ENCODE measurements at regions not wholly inside any gene's neighbourhood (a gene's known extent, or its start where the extent isn't known, plus 50 kb on each side); places are given as distances from the start of the nearest gene placed in this dataset.

- Mint-ChIP-seq H3K4me1 (ENCODE audit: low read depth, unreplicated experiment) (no peaks in the 10 kb centered on the region), H3K27me3 (ENCODE audit: insufficient read depth, unreplicated experiment) (peaks cover 3% of the 10 kb centered on the region), H3K36me3 (ENCODE audit: insufficient read depth, unreplicated experiment) (no peaks in the 10 kb centered on the region), H3K4me3 (ENCODE audit: unreplicated experiment) (no peak overlapping the region), H3K9me3 (ENCODE audit: unreplicated experiment) (peaks cover 9% of the 10 kb centered on the region), H3K27ac (ENCODE audit: unreplicated experiment) (no peak overlapping the region)
- no TSS peak for BruUV-seq (replicated peaks)
- Histone ChIP-seq H3K4me1 (no peaks in the 10 kb centered on the region), H3K9me3 (0 out of 2 replicates have a peak, but pooled peaks cover 3% of the 10 kb centered on the region), H3K4me3 (ENCODE audit: low read depth, low read length) (no peak overlapping the region), H3K27me3 (replicated peaks; ENCODE audit: control insufficient read depth, insufficient read depth, low read length) (no peaks in the 10 kb centered on the region), H3K36me3 (ENCODE audit: control insufficient read depth, insufficient read depth, low read length) (no peaks in the 10 kb centered on the region)
- ChIA-PET CTCF (no interaction called here), POLR2A (no interaction called here)
- DNase-seq = peak; percentile 49 to 50
- intact Hi-C loops (cut with micrococcal nuclease; ENCODE audit: unreplicated experiment) = loop anchor here (2.0 to 10.0 kb wide), 2 partner anchors 121 to 327 kb away; partner anchors contain the start of gene PDS5B
- TF ChIP-seq CTCF (IDR thresholded peaks at IDR 0.05; ENCODE audit: insufficient read depth in 1 of 2, low read depth in 1 of 2, low read length in 1 of 2, severe bottlenecking in 1 of 2, unreplicated experiment in 1 of 2) = peak; percentile 45 to 64
Observed at GRCh38 chr13:32911506-32911905, 104.7 kb upstream of the KL start.

GRCh38 chr13:32914686-32915085, 101.5 kb upstream of the KL start:
- Mint-ChIP-seq H3K4me1 (ENCODE audit: low read depth, unreplicated experiment) (no peaks in the 10 kb centered on the region), H3K27ac (ENCODE audit: unreplicated experiment) (no peak overlapping the region), H3K9me3 (ENCODE audit: unreplicated experiment) (peaks cover 20% of the 10 kb centered on the region), H3K27me3 (ENCODE audit: insufficient read depth, unreplicated experiment) (peaks cover 4% of the 10 kb centered on the region), H3K4me3 (ENCODE audit: unreplicated experiment) (no peak overlapping the region), H3K36me3 (ENCODE audit: insufficient read depth, unreplicated experiment) (no peaks in the 10 kb centered on the region)
- BruUV-seq (replicated peaks) = no TSS peak
- intact Hi-C loops (cut with micrococcal nuclease; ENCODE audit: unreplicated experiment) = loop anchor here (10.0 kb wide), 1 partner anchor 330 kb away; the partner anchor contains the start of gene PDS5B
- CTCF ChIA-PET = no interaction called here
- DNase-seq = no peak
- H3K4me1 ChIP-seq = no peaks in the 10 kb centered on the region
- H3K9me3 ChIP-seq = peaks cover 11% of the 10 kb centered on the region
- no peak for TF ChIP-seq CTCF (IDR thresholded peaks at IDR 0.05; ENCODE audit: insufficient read depth in 1 of 2, low read depth in 1 of 2, low read length in 1 of 2, severe bottlenecking in 1 of 2, unreplicated experiment in 1 of 2)
- H3K27me3 ChIP-seq (replicated peaks; ENCODE audit: control insufficient read depth, insufficient read depth, low read length) = no peaks in the 10 kb centered on the region
- H3K4me3 ChIP-seq (ENCODE audit: low read depth, low read length) = no peak overlapping the region
- POLR2A ChIA-PET = no interaction called here
- no peaks in the 10 kb centered on the region for H3K36me3 ChIP-seq (ENCODE audit: control insufficient read depth, insufficient read depth, low read length)

GRCh38 chr13:32917504-32917903, 98.7 kb upstream of the KL start:
- TF ChIP-seq CTCF (IDR thresholded peaks at IDR 0.05; ENCODE audit: insufficient read depth in 1 of 2, low read depth in 1 of 2, low read length in 1 of 2, severe bottlenecking in 1 of 2, unreplicated experiment in 1 of 2) = no peak
- POLR2A ChIA-PET = no interaction called here

More at GRCh38 chr13:32917504-32917903, 98.7 kb upstream of the KL start:
- intact Hi-C loops (cut with micrococcal nuclease; ENCODE audit: unreplicated experiment) = loop anchor here (10.0 kb wide), 1 partner anchor 333 kb away; the partner anchor contains the start of gene PDS5B
- H3K4me3 ChIP-seq (ENCODE audit: low read depth, low read length) = no peak overlapping the region
- H3K9me3 ChIP-seq = peaks cover 11% of the 10 kb centered on the region
- no peak for DNase-seq
- peaks cover 20% of the 10 kb centered on the region for H3K9me3 Mint-ChIP-seq (ENCODE audit: unreplicated experiment)
- H3K36me3 Mint-ChIP-seq (ENCODE audit: insufficient read depth, unreplicated experiment) = no peaks in the 10 kb centered on the region
- no peaks in the 10 kb centered on the region for H3K4me1 Mint-ChIP-seq (ENCODE audit: low read depth, unreplicated experiment)
- CTCF ChIA-PET = no interaction called here
- BruUV-seq (replicated peaks) = no TSS peak
- peaks cover 4% of the 10 kb centered on the region for H3K27me3 Mint-ChIP-seq (ENCODE audit: insufficient read depth, unreplicated experiment)
- no peaks in the 10 kb centered on the region for H3K4me1 ChIP-seq
- no peaks in the 10 kb centered on the region for H3K27me3 ChIP-seq (replicated peaks; ENCODE audit: control insufficient read depth, insufficient read depth, low read length)
- no peaks in the 10 kb centered on the region for H3K36me3 ChIP-seq (ENCODE audit: control insufficient read depth, insufficient read depth, low read length)
- no peak overlapping the region for H3K27ac Mint-ChIP-seq (ENCODE audit: unreplicated experiment)
- H3K4me3 Mint-ChIP-seq (ENCODE audit: unreplicated experiment) = no peak overlapping the region

Data from Caco-2 (cell line).